ENCODE measurements at regions not wholly inside any gene's neighbourhood (a gene's known extent, or its start where the extent isn't known, plus 50 kb on each side); places are given as distances from the start of the nearest gene placed in this dataset.

GRCh38 chr14:96951511-96951910, 154.3 kb downstream of the VRK1 start:
- no peak for TF ChIP-seq CTCF (conservative IDR thresholded peaks at IDR 0.05)
- H3K27ac ChIP-seq, result no peak overlapping the region

DNA sequence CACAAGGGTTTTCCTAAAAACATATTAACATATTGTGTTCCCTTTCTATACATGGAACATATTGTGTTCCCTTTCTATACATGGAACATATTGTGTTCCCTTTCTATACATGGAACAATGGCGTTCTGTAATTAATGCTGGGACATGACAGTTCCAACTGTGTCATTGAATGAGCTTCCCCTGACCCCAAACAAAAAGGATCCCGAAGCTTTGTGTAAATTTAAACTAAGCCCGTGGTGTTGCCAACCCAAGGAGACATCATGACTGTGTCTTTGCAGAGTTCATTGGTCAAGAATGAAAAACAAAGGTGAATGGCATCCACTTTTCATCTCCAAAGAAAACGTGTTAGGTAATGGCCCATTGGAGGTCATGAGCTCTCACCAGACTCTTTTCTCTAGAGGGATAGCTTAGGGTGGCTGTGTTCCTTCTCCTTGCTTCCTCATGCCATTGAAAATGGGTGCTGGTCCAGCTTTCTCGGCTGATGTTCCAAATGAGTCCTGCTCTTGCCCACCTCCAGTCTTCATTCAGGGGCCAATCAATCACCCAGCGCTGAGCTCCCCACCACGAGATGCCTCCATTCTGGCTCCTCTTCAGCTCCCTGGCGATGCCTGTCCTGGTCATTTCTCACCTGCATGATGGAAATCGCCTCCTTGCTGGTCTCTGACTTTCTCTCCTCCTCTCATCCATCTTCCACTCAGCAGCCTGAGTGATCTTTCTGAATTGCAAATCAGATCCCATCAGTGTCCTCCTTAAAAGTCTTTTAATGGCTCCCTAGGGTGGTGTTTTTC, 156.1 kb downstream of the VRK1 start:
- no peak overlapping the region for H3K27ac ChIP-seq
- no peak for TF ChIP-seq CTCF (conservative IDR thresholded peaks at IDR 0.05)

GRCh38 chr14:96953875-96954185, 156.6 kb downstream of the VRK1 start:
- no peak for TF ChIP-seq CTCF (conservative IDR thresholded peaks at IDR 0.05)
- no peak overlapping the region for H3K27ac ChIP-seq

DNA sequence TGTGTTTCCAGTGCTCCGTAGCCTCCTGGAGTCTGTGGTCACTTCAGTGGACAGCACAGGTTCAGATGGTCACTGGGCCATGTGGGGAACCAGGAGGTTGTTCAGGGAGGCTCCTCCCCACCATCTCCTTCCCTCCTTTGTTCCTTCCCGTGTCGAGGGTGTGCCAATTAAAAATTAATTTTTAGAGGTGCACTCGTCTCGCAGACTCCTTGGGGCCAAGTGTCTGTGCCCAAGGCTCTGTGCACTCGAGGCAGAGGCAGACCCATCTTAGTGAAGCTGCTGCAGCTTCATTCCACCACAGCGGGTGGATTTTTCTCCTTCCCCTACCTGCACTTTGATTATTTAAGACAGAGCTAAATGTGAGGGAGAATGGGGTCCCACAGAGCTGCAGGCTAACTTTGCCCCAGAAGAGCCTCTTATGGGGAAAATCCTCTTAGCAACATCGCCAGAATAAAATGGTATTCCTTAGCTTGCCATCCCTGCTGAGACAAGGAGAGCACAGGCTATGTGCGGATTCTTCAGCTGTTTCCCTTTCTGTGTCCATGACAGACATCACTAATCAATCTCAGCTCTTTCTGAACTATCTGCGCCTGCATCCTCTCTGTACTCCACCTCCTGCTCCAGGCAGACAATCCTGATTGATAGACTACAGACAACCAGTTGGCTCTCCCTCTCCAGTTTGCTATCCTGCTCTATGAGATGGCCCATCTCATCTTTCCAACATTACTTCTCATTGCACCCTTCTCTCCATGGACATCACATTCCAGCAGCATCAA, 159.5 kb downstream of the VRK1 start:
- no peak overlapping the region for H3K27ac ChIP-seq
- no peak for TF ChIP-seq CTCF (conservative IDR thresholded peaks at IDR 0.05)

DNA sequence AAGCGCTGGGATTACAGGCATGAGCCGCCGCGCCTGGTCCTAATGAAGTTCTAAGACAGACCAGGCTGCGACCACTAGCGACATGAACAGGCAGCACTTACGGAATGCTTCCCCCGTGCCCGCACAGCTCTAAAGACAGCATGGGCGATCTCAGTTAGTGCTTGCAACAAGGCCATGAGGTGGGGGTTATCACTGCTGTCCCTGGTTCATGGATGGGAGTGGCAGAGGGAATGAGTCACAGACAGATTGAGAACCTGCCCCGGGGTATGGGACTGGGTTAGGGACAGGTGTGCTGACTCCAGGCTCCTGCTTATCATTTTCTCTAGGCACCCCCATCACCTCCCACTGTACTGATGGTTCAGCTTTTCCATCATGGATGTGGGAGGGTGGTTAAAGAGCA, 160.9 kb downstream of the VRK1 start:
- no peak for TF ChIP-seq CTCF (conservative IDR thresholded peaks at IDR 0.05)
- no peak overlapping the region for H3K27ac ChIP-seq

DNA sequence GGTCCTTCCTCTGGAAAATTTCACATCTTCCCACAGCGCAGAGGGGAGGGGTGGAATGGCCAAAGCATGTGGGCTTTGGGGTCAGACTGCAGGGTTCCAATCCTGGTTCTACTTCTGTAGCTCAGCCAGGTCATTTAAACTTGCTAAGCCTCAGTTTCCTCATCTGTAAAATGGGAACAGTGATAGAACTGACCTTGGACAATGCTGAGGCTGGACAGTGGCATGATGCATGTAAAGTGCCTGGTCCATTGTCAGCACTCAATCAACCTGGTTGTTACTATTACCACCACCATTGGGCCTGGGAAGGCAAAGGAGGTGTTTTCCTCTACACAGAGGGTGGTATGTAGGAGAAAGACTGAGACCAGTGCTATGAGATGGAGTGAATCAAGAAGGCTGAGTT, 162.8 kb downstream of the VRK1 start:
- no peak for TF ChIP-seq CTCF (conservative IDR thresholded peaks at IDR 0.05)
- H3K27ac ChIP-seq, result no peak overlapping the region

DNA sequence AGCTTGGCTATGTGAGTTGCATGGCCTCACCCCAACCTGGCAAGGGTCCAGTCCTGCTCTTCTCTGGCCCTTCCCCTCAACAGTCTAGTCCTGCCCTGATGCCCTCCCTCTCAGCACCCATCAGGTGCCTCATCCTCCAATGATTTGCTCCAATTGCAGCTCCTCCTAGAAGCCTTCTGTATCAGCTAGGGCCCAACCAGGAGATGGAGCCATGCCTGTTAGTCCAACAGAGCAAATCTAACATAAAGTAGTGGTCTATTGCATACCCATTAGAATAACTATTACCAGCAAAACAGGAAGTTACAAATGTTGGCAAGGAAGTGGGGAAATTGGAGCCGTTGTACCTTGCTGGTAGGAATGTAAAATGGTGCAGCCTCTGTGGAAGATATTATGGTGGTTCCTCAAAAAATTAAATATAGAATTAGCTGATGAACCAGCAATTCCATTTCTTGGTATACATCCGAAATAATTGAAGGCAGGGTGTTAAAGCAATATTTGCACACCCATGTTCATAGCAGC, 163.5 kb downstream of the VRK1 start:
- TF ChIP-seq CTCF (conservative IDR thresholded peaks at IDR 0.05), result no peak
- no peak overlapping the region for H3K27ac ChIP-seq
